ENCODE measurements at regions not wholly inside any gene's neighbourhood (a gene's known extent, or its start where the extent isn't known, plus 50 kb on each side); places are given as distances from the start of the nearest gene placed in this dataset.

GRCh38 chr2:15728245-15728938, 136.7 kb downstream of the DDX1 start:
- H3K36me3 ChIP-seq (replicated peaks; ENCODE audit: low read depth, low read length), result no peaks in the 10 kb centered on the region
- TF ChIP-seq EZH2phosphoT487 (IDR thresholded peaks at IDR 0.05; ENCODE audit: low read depth), result no peak
- no peak for TF ChIP-seq CTCF (IDR thresholded peaks at IDR 0.05; ENCODE audit: low read depth, low read length)
- no peak overlapping the region for H3K4me2 ChIP-seq (ENCODE audit: low read length)
- no peaks in the 10 kb centered on the region for H3K9me3 ChIP-seq (ENCODE audit: insufficient read depth, low read length)
- no peaks in the 10 kb centered on the region for H4K20me1 ChIP-seq (ENCODE audit: insufficient read depth, low read length)
- H3K4me1 ChIP-seq (ENCODE audit: low read length), result peaks cover 43% of the 10 kb centered on the region
- no peaks in the 10 kb centered on the region for H3K79me2 ChIP-seq (ENCODE audit: low read length)
- no peak overlapping the region for H3K4me3 ChIP-seq (ENCODE audit: low read length)
- H2AFZ ChIP-seq (ENCODE audit: low read depth, low read length), result no peak overlapping the region
- H3K9ac ChIP-seq (ENCODE audit: low read length), result no peak overlapping the region
- peaks cover 20% of the 10 kb centered on the region for H3K27me3 ChIP-seq (ENCODE audit: low read depth, low read length)
- no peak overlapping the region for H3K27ac ChIP-seq (ENCODE audit: low read length)

- Histone ChIP-seq H3K36me3 (replicated peaks; ENCODE audit: low read depth, low read length) (no peaks in the 10 kb centered on the region), H4K20me1 (ENCODE audit: insufficient read depth, low read length) (no peaks in the 10 kb centered on the region), H2AFZ (ENCODE audit: low read depth, low read length) (no peak overlapping the region), H3K79me2 (ENCODE audit: low read length) (no peaks in the 10 kb centered on the region), H3K4me2 (ENCODE audit: low read length) (no peak overlapping the region), H3K4me1 (ENCODE audit: low read length) (peaks cover 43% of the 10 kb centered on the region), H3K4me3 (ENCODE audit: low read length) (no peak overlapping the region), H3K9ac (ENCODE audit: low read length) (no peak overlapping the region), H3K27ac (ENCODE audit: low read length) (no peak overlapping the region), H3K9me3 (ENCODE audit: insufficient read depth, low read length) (no peaks in the 10 kb centered on the region), H3K27me3 (ENCODE audit: low read depth, low read length) (peaks cover 25% of the 10 kb centered on the region)
- TF ChIP-seq CTCF (IDR thresholded peaks at IDR 0.05; ENCODE audit: low read depth, low read length), result no peak
- no peak for TF ChIP-seq EZH2phosphoT487 (IDR thresholded peaks at IDR 0.05; ENCODE audit: low read depth)
Measured at GRCh38 chr2:15729001-15729400, 137.3 kb downstream of the DDX1 start.

- peaks cover 52% of the 10 kb centered on the region for H3K4me1 ChIP-seq (ENCODE audit: low read length)
- no peaks in the 10 kb centered on the region for H3K79me2 ChIP-seq (ENCODE audit: low read length)
- no peak overlapping the region for H3K9ac ChIP-seq (ENCODE audit: low read length)
- H3K27me3 ChIP-seq (ENCODE audit: low read depth, low read length), result peaks cover 33% of the 10 kb centered on the region
- peak overlapping the region; percentile 27 for H3K4me2 ChIP-seq (ENCODE audit: low read length)
- no peak overlapping the region for H3K27ac ChIP-seq (ENCODE audit: low read length)
- H4K20me1 ChIP-seq (ENCODE audit: insufficient read depth, low read length), result no peaks in the 10 kb centered on the region
- H2AFZ ChIP-seq (ENCODE audit: low read depth, low read length), result no peak overlapping the region
- H3K9me3 ChIP-seq (ENCODE audit: insufficient read depth, low read length), result no peaks in the 10 kb centered on the region
- H3K4me3 ChIP-seq (ENCODE audit: low read length), result no peak overlapping the region
- TF ChIP-seq EZH2phosphoT487 (IDR thresholded peaks at IDR 0.05; ENCODE audit: low read depth), result no peak
- H3K36me3 ChIP-seq (replicated peaks; ENCODE audit: low read depth, low read length), result no peaks in the 10 kb centered on the region
Measured at GRCh38 chr2:15729709-15730544, 138.3 kb downstream of the DDX1 start.

- H2AFZ ChIP-seq (ENCODE audit: low read depth, low read length), result no peak overlapping the region
- peak overlapping the region; percentile 27 for H3K4me2 ChIP-seq (ENCODE audit: low read length)
- H3K27me3 ChIP-seq (ENCODE audit: low read depth, low read length), result peaks cover 35% of the 10 kb centered on the region
- H3K36me3 ChIP-seq (replicated peaks; ENCODE audit: low read depth, low read length), result no peaks in the 10 kb centered on the region
- no peaks in the 10 kb centered on the region for H3K79me2 ChIP-seq (ENCODE audit: low read length)
- no peaks in the 10 kb centered on the region for H3K9me3 ChIP-seq (ENCODE audit: insufficient read depth, low read length)
- no peak overlapping the region for H3K4me3 ChIP-seq (ENCODE audit: low read length)
- no peak for TF ChIP-seq EZH2phosphoT487 (IDR thresholded peaks at IDR 0.05; ENCODE audit: low read depth)
- TF ChIP-seq CTCF (IDR thresholded peaks at IDR 0.05; ENCODE audit: low read depth, low read length), result no peak
- H3K27ac ChIP-seq (ENCODE audit: low read length), result no peak overlapping the region
- H4K20me1 ChIP-seq (ENCODE audit: insufficient read depth, low read length), result no peaks in the 10 kb centered on the region
- H3K4me1 ChIP-seq (ENCODE audit: low read length), result peaks cover 56% of the 10 kb centered on the region
- H3K9ac ChIP-seq (ENCODE audit: low read length), result no peak overlapping the region
Measured at GRCh38 chr2:15730545-15731212, 139.0 kb downstream of the DDX1 start.

All from OCI-LY3 (cell line).